ENCODE measurements at regions not wholly inside any gene's neighbourhood (a gene's known extent, or its start where the extent isn't known, plus 50 kb on each side); places are given as distances from the start of the nearest gene placed in this dataset.

- no peak overlapping the region for H3K27ac ChIP-seq (ENCODE audit: extremely low read depth, low read depth, low read length)
- ChIA-PET POLR2A (no interaction called here), CTCF (ENCODE audit: low intra/inter-chr PET ratio) (no interaction called here)
- H2AFZ ChIP-seq (ENCODE audit: low read depth, low read length): no peak overlapping the region
- no peaks in the 10 kb centered on the region for H3K9me3 ChIP-seq (replicated peaks; ENCODE audit: control insufficient read depth, insufficient read depth, low read depth, low read length)
- no peak for FAIRE-seq
- DNase-seq (ENCODE audit: extremely low read depth in 1 of 4, low spot score in 3 of 4): no peak
- intact Hi-C loops (cut with micrococcal nuclease): no loop called here
- no TSS peak for BruUV-seq (replicated peaks)
- no peak overlapping the region for H3K4me2 ChIP-seq (ENCODE audit: insufficient read depth, low read length)
- no peaks in the 10 kb centered on the region for H3K9me1 ChIP-seq (ENCODE audit: control insufficient read depth, insufficient read depth, low read length)
- no peaks in the 10 kb centered on the region for H3K79me2 ChIP-seq (ENCODE audit: control insufficient read depth, insufficient read depth, low read length)
- no peaks in the 10 kb centered on the region for H4K20me1 ChIP-seq (replicated peaks; ENCODE audit: control insufficient read depth, insufficient read depth, low read length)
- WGBS (ENCODE audit: insufficient coverage, low coverage, missing lambda C conversion rate): 0% methylated on average over 1 of the region's 1 CpG
- ATAC-seq: no peak
- H3K27me3 ChIP-seq (ENCODE audit: control insufficient read depth in 2 of 2, insufficient read depth in 2 of 2, low read length in 2 of 2): no peaks in the 10 kb centered on the region
- H3K4me1 ChIP-seq (replicated peaks in 1 of 2; ENCODE audit: control insufficient read depth in 2 of 2, insufficient read depth in 2 of 2, low read length in 2 of 2): no peaks in the 10 kb centered on the region
- no peak overlapping the region for H3K9ac ChIP-seq (ENCODE audit: insufficient read depth in 1 of 2, low read depth in 2 of 2, low read length in 2 of 2)
- TF ChIP-seq SMARCB1 (IDR thresholded peaks at IDR 0.05; ENCODE audit: insufficient read length, low read depth) (no peak), ZNF41 (CRISPR knock-in tag; conservative IDR thresholded peaks at IDR 0.05) (no peak), KDM4B (IDR thresholded peaks at IDR 0.05; ENCODE audit: borderline replicate concordance in 2 of 2, low read depth in 1 of 2) (no peak), KDM5B (IDR thresholded peaks at IDR 0.05; ENCODE audit: insufficient replicate concordance, low read depth, low read length) (no peak), USF1 (CRISPR knock-in tag; IDR thresholded peaks at IDR 0.05) (no peak), GABPA (tag; conservative IDR thresholded peaks at IDR 0.05; ENCODE audit: low read depth) (no peak), MEF2D (tag; conservative IDR thresholded peaks at IDR 0.05; ENCODE audit: low read depth) (no peak), ATF1 (CRISPR knock-in tag; IDR thresholded peaks at IDR 0.05) (no peak), ATF1 (tag; IDR thresholded peaks at IDR 0.05) (no peak), ZNF644 (tag; IDR thresholded peaks at IDR 0.05; ENCODE audit: low read depth) (no peak), BRF1 (IDR thresholded peaks at IDR 0.05; ENCODE audit: borderline replicate concordance, extremely low read depth, insufficient read length) (no peak), ZSCAN32 (CRISPR knock-in tag; IDR thresholded peaks at IDR 0.05) (no peak), PHB2 (IDR thresholded peaks at IDR 0.05; ENCODE audit: low read depth) (no peak), ATF4 (CRISPR knock-in tag; IDR thresholded peaks at IDR 0.05) (no peak), ZNF561 (CRISPR knock-in tag; conservative IDR thresholded peaks at IDR 0.05) (no peak), BRF2 (IDR thresholded peaks at IDR 0.05; ENCODE audit: borderline replicate concordance, insufficient read depth, insufficient read length) (no peak)
- TF ChIP-seq, protein P1, sequence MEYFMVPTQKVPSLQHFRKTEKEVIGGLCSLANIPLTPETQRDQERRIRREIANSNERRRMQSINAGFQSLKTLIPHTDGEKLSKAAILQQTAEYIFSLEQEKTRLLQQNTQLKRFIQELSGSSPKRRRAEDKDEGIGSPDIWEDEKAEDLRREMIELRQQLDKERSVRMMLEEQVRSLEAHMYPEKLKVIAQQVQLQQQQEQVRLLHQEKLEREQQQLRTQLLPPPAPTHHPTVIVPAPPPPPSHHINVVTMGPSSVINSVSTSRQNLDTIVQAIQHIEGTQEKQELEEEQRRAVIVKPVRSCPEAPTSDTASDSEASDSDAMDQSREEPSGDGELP (CRISPR knock-in tag; IDR thresholded peaks at IDR 0.05; ENCODE audit: borderline replicate concordance): no peak
- TF ChIP-seq, protein P2, sequence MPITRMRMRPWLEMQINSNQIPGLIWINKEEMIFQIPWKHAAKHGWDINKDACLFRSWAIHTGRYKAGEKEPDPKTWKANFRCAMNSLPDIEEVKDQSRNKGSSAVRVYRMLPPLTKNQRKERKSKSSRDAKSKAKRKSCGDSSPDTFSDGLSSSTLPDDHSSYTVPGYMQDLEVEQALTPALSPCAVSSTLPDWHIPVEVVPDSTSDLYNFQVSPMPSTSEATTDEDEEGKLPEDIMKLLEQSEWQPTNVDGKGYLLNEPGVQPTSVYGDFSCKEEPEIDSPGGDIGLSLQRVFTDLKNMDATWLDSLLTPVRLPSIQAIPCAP (CRISPR knock-in tag; IDR thresholded peaks at IDR 0.05; ENCODE audit: borderline replicate concordance): no peak
- H3K4me3 ChIP-seq: no peak overlapping the region
- no peaks in the 10 kb centered on the region for H3K36me3 ChIP-seq (ENCODE audit: control insufficient read depth, insufficient read depth, low read length)
- in situ Hi-C loops (cut with MboI): no loop called here
Observed at GRCh38 chrX:125651426-125651825, 331.8 kb downstream of the TEX13C start.
